IPS DF 4.7 (cell line): ENCODE measurements at regions not wholly inside any gene's neighbourhood (a gene's known extent, or its start where the extent isn't known, plus 50 kb on each side); places are given as distances from the start of the nearest gene placed in this dataset.

ENCODE experiments used
- DNase-seq: peaks from one replicate; pipeline ENCODE4 v3.0.0-alpha.2; 2013; ENCODE audit warnings: low spot score; ENCODE audit errors: extremely low read depth

DNA sequence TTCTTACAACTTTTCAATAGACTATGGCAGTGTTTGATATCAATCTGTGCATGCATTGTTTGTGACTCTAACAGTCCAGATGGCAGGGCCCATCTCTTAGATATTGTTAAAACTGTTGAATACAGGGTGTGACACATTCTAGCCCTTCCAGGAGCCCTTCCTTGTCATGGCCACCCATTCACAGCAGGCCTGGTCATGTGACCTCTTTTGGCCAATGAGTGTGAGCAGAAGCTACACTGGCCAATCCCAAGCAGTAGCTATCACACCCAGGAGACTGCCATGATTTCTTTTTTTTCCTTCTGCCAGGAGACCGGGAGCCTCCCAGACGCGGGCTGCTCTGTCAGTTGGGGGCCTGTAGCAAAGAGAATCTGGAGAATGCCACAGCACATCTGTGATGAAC, 655.4 kb upstream of the MKI67 start:
- DNase-seq, result no peak

DNA sequence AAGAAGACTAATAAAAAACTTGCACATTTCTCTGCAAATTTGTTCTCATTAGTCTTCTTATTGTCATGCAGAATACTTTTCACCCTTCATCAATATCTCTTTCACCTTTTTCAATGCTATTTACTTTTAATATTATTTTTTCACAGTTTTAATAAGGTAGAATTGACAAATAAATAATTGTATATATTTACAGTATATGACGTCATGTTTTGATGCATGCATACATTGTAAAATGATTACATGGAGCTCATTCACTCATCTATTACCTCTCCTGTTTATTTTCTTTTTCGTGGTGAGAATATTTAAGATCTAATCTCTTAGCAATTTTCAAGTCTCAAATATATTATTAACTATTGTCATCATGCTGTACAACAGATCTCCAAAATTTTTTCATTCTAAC, 658.2 kb upstream of the MKI67 start:
- DNase-seq, result no peak

GRCh38 chr10:128792426-128793140, 666.4 kb upstream of the MKI67 start:
- DNase-seq, result no peak

- no peak for DNase-seq
These were observed 667.8 kb upstream of the MKI67 start for GRCh38 chr10:128793726-128794655.

DNA sequence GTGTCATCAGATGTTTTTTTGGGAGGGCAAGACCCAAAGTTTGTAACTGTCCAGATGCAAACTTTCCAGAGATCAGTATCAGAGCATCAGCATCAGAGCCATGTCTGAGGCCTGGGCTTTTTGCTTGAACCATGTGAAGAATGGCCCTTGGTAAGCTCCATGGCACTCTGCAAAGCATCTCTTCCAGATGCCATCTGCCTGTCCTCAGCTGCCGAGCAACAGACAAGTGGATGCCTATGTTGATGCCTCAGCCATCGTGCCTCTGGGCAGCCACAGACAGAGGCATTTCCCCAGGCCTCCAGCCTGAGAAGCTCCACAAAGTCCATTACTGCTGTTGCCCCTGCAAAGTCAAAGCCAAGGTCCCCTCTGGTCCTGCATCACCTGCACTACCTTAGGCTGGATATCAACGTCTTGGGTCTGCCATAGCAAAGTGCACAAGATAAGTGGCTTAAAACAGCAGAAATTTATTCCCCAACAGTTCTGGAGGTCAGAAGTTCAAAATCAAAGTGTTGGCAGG, 670.2 kb upstream of the MKI67 start:
- DNase-seq, result no peak

- no peak for DNase-seq
These were observed 665.0 kb upstream of the MGMT start for GRCh38 chr10:128802062-128802461.

DNA sequence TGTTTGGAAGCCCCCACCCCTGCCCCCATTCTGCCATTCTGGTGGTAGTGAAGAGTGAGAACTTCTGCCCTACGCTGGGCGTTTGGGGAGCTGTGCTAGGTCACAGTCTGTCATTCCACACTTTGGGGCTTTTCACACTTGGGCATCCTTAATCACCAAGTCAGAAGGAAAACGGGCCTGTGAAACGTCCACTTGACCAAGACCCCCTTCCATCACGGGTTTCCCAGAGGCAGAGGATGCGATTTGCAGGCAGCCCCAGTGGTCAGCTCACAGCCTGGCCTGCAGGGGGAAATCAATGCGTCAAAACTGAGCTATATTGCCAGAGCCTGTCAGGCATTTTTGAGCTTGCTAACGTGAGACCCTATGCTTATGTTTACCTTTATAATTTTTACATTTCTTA, 663.3 kb upstream of the MGMT start:
- DNase-seq, result no peak

GRCh38 chr10:128804411-128804810, 662.6 kb upstream of the MGMT start:
- DNase-seq, result no peak

DNA sequence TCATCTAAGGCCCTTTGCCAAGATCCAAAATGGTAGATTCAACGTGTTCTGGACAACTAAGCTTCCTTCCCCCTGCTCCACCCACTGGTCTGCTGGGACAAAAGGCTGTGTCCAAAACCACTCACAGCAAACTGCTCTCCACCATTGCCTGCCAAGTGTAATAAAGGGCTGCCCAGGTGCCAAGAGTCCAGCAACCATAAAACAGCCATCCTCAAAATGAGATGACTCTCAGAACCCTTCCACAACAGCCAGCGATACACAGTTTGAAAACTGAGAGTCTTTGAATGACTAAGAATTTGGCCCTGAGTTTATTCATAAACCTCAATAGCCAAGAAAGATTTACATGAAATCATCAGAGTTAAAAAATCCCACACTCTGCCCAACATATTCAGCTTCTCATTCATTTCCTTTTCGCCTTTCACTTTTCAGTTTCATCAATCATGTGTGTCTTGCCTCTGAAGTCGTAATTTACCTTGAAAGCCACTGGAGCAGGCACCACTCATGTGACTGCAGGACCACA, 658.1 kb upstream of the MGMT start:
- no peak for DNase-seq

DNA sequence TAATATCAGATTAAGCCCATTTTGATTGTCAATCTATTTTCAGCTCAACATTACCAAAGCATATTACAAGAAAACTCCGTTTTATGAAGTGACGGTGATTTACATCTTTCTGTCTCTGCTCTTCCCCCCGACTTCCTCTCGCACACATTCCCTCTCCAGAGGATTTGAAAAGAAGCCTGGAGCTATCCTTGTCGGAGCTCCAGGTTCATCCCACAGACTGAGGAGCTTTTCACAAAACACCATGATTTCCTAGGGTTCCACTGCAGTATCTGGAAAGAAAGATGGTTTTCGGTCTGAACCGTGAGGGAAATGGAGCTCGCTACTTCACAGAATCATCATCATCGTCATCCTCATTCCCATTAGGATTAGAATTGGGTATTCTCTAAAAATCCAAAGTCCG, 655.5 kb upstream of the MGMT start:
- DNase-seq, result no peak

DNA sequence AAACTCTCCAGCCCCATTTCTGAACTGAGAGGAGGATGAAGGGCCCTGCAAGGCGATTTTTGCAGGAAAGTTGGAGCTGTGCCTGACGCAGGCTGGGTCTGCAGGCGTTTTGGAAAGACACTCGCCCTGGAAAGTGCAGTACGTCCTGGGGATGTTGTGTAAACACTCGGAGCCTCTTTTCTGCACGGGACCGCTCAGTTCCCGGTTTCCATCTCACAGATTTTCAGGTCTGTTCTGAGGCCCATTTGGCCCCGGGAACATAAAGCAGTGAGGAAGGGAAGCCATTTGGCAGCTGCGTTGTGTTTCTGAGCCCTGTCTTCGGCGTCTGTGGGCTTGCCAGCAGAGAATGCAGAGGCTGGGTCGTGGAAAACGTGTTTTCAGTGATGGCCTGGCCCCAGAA, 655.0 kb upstream of the MGMT start:
- no peak for DNase-seq

- no peak for DNase-seq
These were observed 653.5 kb upstream of the MGMT start for GRCh38 chr10:128813574-128813973.

DNA sequence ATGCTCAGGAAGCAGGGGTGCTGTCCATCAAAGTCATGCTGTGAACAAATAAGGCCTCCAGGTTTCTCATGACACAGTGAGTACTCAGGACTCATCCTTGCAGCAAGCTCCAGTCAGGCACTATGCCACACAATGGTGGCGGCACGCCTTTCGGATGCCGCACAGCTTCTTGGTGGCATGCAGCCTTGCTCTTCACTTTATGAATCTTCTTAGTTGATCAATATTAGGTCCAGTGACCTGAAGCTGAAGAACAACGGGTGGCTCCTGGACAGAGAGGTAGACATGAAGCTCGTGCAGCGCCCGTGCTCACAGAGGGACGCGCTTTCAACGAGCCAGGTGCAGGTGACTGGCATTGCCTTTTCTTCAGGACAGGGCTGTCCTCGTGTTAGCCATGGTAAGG, 653.0 kb upstream of the MGMT start:
- DNase-seq, result no peak

GRCh38 chr10:128814782-128815181, 652.3 kb upstream of the MGMT start:
- no peak for DNase-seq

DNA sequence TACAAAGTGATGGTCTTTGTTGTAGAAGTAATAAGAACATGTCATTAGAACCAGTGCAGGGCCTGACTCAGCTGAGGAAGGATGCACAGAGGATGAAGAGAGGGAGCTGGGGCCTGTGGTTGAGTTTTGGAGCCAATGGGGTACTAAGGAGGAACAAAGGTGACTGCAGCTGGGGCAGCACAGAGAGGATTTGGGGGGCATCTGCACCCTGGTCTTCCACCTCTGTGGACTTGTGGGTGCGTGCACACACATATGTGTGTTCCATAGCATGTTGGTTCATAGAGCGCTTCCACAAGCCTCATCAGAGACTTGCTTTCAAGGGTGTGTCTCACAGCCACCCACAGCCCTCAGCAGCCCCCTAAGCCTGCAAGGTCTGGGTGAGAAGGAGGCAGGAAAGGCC, 650.3 kb upstream of the MGMT start:
- DNase-seq, result no peak

- no peak for DNase-seq
These were observed 649.4 kb upstream of the MGMT start for GRCh38 chr10:128817636-128818035.

GRCh38 chr10:128820663-128821062, 646.4 kb upstream of the MGMT start:
- DNase-seq, result no peak

DNA sequence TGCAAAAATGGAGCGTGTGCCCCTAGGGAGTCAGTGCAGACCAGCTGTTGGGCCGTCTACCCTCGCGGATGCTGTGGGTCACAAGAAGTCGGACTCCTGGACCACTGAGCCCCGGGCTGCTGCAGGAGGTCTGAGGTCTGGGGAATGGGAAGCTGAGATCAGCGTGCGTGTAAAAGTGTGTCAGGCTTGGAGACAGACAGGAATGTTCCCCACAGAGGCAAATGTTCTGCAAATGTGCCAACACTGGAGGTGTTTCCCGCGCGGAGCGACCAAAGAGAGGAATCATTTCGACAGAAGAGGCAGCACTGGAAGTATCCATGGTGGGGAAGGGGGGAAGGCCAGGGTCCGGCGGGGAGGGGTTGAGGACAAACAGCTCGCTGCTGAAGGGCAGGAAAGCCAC, 643.8 kb upstream of the MGMT start:
- no peak for DNase-seq

GRCh38 chr10:128825626-128826025, 641.4 kb upstream of the MGMT start:
- no peak for DNase-seq

DNA sequence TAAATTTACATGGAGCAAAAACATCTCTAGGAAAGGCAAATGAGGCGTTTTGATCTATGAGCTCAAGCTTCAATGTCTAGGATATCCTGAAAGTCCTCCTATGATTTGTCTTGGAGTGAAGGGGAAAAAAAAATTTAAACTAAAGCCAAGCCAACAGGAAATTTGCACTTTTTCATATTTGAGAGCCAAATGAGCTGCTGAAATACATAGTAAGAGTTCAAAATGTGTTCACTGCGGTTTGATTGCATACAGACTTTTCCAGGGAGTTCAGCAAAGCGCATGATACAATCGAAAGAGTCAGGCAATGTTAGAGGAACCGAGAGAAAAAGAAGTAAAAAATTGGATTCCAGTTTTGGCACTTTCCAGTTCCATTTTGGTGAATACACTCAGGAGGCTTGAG, 633.4 kb upstream of the MGMT start:
- DNase-seq, result no peak

- DNase-seq, result no peak
These were observed 631.7 kb upstream of the MGMT start for GRCh38 chr10:128835361-128835760.

GRCh38 chr10:128837478-128837877, 629.6 kb upstream of the MGMT start:
- no peak for DNase-seq
